ENCODE measurements at regions not wholly inside any gene's neighbourhood (a gene's known extent, or its start where the extent isn't known, plus 50 kb on each side); places are given as distances from the start of the nearest gene placed in this dataset.

DNA sequence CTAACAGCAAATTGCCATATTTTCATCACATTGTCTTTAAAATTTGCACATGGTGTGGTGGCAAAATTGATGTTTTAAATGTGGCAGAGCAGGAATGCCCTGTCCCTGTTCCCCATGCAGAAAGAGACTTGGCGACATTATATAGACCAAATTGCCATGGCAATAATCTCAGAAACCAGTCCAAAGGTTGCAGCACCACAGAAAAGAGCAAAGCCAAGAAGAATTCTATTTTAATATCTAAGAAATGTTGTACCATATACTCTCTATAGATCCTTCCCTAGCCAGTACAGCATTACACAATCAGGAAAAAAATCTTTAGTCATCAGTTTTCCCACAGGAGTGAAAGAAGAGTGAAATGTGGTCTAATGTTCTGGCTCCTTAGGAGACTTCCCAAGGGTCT, 80.0 kb downstream of the UGT2B28 start:
- TF ChIP-seq POLR2A (IDR thresholded peaks at IDR 0.05; ENCODE audit: extremely low read depth, insufficient read length) (no peak), MAX (IDR thresholded peaks at IDR 0.05; ENCODE audit: low read depth, low read length) (no peak)
- TF ChIP-seq, protein P1, sequence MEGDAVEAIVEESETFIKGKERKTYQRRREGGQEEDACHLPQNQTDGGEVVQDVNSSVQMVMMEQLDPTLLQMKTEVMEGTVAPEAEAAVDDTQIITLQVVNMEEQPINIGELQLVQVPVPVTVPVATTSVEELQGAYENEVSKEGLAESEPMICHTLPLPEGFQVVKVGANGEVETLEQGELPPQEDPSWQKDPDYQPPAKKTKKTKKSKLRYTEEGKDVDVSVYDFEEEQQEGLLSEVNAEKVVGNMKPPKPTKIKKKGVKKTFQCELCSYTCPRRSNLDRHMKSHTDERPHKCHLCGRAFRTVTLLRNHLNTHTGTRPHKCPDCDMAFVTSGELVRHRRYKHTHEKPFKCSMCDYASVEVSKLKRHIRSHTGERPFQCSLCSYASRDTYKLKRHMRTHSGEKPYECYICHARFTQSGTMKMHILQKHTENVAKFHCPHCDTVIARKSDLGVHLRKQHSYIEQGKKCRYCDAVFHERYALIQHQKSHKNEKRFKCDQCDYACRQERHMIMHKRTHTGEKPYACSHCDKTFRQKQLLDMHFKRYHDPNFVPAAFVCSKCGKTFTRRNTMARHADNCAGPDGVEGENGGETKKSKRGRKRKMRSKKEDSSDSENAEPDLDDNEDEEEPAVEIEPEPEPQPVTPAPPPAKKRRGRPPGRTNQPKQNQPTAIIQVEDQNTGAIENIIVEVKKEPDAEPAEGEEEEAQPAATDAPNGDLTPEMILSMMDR (IDR thresholded peaks at IDR 0.05; ENCODE audit: low read depth, low read length), result no peak

Data from NB4 (cell line).